Right lobe of liver (tissue), 4 donors: ENCODE measurements at regions not wholly inside any gene's neighbourhood (a gene's known extent, or its start where the extent isn't known, plus 50 kb on each side); places are given as distances from the start of the nearest gene placed in this dataset.

Source experiments
- CTCF ChIP-seq, 4 donors: fragments of 200-600 bp in 3 of 4; fragments of 450-650 bp in 1 of 4; IDR thresholded peaks; one replicate each; pipeline versions ENCODE4 v1.5.1 to v1.8.0; 2016 to 2022; ENCODE audit warnings: antibody characterized with exemption in 4 of 4, mild to moderate bottlenecking in 2 of 4
- POLR2A ChIP-seq: fragments of 450-650 bp; IDR thresholded peaks from one replicate; pipeline ENCODE4 v1.6.1; 2017; ENCODE audit warnings: antibody characterized with exemption, mild to moderate bottlenecking
- donor health status: DM: no; HTN: no; CAD: no.
- donor health status: DM: no; HTN: no; CAD: no.
- donor health status: DM: no; HTN: yes; CAD: no.

- TF ChIP-seq CTCF (IDR thresholded peaks at IDR 0.05) (no peak), POLR2A (no peak)
These were observed 160.2 kb upstream of the RASGRP1 start for GRCh38 chr15:38724827-38725226.
